Sigmoid colon (tissue), 4 donors: ENCODE measurements at regions not wholly inside any gene's neighbourhood (a gene's known extent, or its start where the extent isn't known, plus 50 kb on each side); places are given as distances from the start of the nearest gene placed in this dataset.
"Not testable (repeated sequence)": the region's sequence is repeated elsewhere in the genome, so short reads cannot be mapped to it uniquely, and the experiment has no call there.

Source experiments
- POLR2AphosphoS5 ChIP-seq, 4 donors: sonication (generic); formaldehyde crosslinking; IDR thresholded peaks; one replicate each; pipeline ENCODE4 v1.6.1; 2017; ENCODE audit warnings: antibody characterized with exemption in 4 of 4
- TF ChIP-seq, protein P1 (sequence below), 4 experiments: fragments of 450-650 bp in 3 of 4; fragments of 200-600 bp in 1 of 4; IDR thresholded peaks; one replicate each; pipeline ENCODE4 v1.5.1; 2016 to 2019; ENCODE audit warnings: antibody characterized with exemption in 4 of 4, mild to moderate bottlenecking in 3 of 4, moderate library complexity in 2 of 4

DNA sequence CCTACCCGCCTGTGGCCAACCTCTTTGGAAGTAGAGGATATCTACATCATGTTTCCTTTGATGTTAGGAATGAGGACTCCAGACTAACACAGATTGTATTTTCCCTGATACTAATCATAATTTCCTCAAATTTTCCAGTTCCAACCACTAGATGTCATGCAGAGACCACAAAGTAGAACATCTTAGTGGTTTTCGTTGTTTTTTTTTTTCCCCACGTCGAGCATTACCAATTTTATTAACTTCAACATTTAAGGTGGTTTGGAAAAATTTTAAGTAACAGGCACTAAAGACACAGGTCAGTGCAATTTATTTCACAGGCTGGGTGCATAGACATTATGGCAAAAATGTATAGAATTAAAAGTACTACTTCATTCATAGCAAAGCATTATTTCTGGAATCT lies 280.1 kb downstream of the ANKRD30B start:
- not testable (repeated sequence) for TF ChIP-seq POLR2AphosphoS5 (IDR thresholded peaks at IDR 0.05)
- TF ChIP-seq, protein P1, sequence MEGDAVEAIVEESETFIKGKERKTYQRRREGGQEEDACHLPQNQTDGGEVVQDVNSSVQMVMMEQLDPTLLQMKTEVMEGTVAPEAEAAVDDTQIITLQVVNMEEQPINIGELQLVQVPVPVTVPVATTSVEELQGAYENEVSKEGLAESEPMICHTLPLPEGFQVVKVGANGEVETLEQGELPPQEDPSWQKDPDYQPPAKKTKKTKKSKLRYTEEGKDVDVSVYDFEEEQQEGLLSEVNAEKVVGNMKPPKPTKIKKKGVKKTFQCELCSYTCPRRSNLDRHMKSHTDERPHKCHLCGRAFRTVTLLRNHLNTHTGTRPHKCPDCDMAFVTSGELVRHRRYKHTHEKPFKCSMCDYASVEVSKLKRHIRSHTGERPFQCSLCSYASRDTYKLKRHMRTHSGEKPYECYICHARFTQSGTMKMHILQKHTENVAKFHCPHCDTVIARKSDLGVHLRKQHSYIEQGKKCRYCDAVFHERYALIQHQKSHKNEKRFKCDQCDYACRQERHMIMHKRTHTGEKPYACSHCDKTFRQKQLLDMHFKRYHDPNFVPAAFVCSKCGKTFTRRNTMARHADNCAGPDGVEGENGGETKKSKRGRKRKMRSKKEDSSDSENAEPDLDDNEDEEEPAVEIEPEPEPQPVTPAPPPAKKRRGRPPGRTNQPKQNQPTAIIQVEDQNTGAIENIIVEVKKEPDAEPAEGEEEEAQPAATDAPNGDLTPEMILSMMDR (IDR thresholded peaks at IDR 0.05): not testable (repeated sequence)
